ENCODE measurements at regions not wholly inside any gene's neighbourhood (a gene's known extent, or its start where the extent isn't known, plus 50 kb on each side); places are given as distances from the start of the nearest gene placed in this dataset.

DNA sequence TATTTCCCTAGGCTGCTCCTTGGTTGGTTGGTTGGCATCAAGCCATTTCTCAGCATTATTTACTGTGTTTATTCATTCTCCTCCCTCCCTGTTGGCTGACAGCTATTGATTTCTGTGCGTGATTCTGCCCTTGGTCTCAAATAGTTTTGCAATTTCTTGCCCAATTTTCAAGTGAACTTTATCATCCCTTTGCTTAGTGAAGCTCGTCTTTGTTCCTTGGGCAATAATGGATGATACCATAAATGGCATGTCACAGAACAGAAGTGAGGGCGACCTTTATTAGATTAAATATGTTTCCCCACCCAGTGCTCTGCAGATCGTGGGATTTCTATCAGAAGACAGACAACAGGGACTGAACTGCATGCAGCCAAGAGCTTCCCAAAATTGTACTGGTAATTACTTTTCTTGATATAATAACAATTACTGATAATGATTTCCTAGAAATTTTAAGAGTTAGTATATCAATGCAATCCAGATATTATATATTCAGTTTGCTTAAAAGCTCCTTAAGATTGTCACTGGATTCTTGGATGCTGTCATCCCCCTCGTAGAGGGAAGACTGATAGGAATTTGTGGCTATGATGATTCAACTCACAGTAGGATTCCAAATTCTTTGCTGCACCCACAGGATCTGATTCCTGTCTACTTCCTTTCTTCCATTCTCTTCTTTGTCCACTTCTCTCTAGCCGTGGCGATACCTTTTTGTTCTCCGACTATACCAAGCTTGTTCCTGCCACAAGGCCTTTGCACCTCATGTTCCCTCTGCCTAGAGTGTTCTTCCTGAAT, 122.1 kb upstream of the KAZN start:
- Histone ChIP-seq H3K4me2 (ENCODE audit: control insufficient read depth, extremely low read depth, insufficient read depth, low read depth, low read length) (no peak overlapping the region), H3K9me1 (ENCODE audit: control insufficient read depth, extremely low read depth, insufficient read depth, low read length) (no peaks in the 10 kb centered on the region), H2AFZ (ENCODE audit: control insufficient read depth, low read length) (peak overlapping the region; percentile 63), H3K4me3 (ENCODE audit: control insufficient read depth in 2 of 3, extremely low read depth in 1 of 3, insufficient read depth in 2 of 3, low read depth in 1 of 3, low read length in 3 of 3) (no peak overlapping the region), H3K27me3 (ENCODE audit: control insufficient read depth, extremely low read depth, insufficient read depth, low read length) (no peaks in the 10 kb centered on the region), H3K27ac (ENCODE audit: control insufficient read depth, insufficient read depth, low read length) (no peak overlapping the region), H3K4me1 (ENCODE audit: control insufficient read depth, extremely low read depth, insufficient read depth, low read length) (peaks cover 13% of the 10 kb centered on the region), H3K36me3 (ENCODE audit: control insufficient read depth in 2 of 2, extremely low read depth in 1 of 2, insufficient read depth in 2 of 2, low read length in 2 of 2) (no peaks in the 10 kb centered on the region), H4K20me1 (ENCODE audit: control insufficient read depth, extremely low read depth, insufficient read depth, low read length) (no peaks in the 10 kb centered on the region), H3K9me3 (ENCODE audit: control insufficient read depth, low read depth, low read length) (no peaks in the 10 kb centered on the region), H3K9ac (ENCODE audit: control insufficient read depth, extremely low read depth, insufficient read depth, low read length) (no peak overlapping the region), H3K79me2 (ENCODE audit: control insufficient read depth, insufficient read depth, low read length) (no peaks in the 10 kb centered on the region)
- DNase-seq (ENCODE audit: low read depth, low spot score) = no peak
- peak; percentile 51 for FAIRE-seq
- TF ChIP-seq, protein P1, sequence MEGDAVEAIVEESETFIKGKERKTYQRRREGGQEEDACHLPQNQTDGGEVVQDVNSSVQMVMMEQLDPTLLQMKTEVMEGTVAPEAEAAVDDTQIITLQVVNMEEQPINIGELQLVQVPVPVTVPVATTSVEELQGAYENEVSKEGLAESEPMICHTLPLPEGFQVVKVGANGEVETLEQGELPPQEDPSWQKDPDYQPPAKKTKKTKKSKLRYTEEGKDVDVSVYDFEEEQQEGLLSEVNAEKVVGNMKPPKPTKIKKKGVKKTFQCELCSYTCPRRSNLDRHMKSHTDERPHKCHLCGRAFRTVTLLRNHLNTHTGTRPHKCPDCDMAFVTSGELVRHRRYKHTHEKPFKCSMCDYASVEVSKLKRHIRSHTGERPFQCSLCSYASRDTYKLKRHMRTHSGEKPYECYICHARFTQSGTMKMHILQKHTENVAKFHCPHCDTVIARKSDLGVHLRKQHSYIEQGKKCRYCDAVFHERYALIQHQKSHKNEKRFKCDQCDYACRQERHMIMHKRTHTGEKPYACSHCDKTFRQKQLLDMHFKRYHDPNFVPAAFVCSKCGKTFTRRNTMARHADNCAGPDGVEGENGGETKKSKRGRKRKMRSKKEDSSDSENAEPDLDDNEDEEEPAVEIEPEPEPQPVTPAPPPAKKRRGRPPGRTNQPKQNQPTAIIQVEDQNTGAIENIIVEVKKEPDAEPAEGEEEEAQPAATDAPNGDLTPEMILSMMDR (optimal IDR thresholded peaks at IDR 0.05 in 1 of 3, IDR thresholded peaks at IDR 0.05 in 1 of 3, conservative IDR thresholded peaks at IDR 0.05 in 1 of 3; ENCODE audit: extremely low read depth in 1 of 3, insufficient read depth in 2 of 3, low read length in 3 of 3) = no peak
- no peak for TF ChIP-seq EZH2 (IDR thresholded peaks at IDR 0.05; ENCODE audit: low read length)
- dilution Hi-C loops (cut with MboI; ENCODE audit: extremely low pct_ligation_motif_present, low sequenced_read_pairs) = no loop called here

DNA sequence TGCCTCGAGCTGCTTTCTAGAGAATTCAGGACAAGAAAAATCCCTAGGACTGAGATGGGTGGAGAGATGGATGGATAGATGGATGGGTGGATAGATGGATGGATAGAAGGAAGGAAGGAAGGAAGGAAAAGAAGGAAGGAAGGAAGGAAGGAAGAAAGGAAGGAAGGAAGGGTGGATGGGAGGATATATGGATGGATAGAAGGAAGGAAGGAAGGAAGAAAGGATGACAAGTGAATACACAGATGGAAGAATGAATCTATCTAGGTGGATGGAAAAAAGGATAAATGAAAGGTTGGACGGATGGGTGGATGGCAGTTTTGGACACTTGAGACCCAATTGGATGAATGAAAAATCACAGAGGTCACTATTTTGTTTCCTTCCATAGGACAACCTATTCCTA, 120.4 kb upstream of the KAZN start:
- H2AFZ ChIP-seq (ENCODE audit: control insufficient read depth, low read length) = no peak overlapping the region
- H3K27ac ChIP-seq (ENCODE audit: control insufficient read depth, insufficient read depth, low read length) = no peak overlapping the region
- TF ChIP-seq, protein P1 (optimal IDR thresholded peaks at IDR 0.05 in 1 of 3, IDR thresholded peaks at IDR 0.05 in 1 of 3, conservative IDR thresholded peaks at IDR 0.05 in 1 of 3; ENCODE audit: extremely low read depth in 1 of 3, insufficient read depth in 2 of 3, low read length in 3 of 3) = no peak
- TF ChIP-seq EZH2 (IDR thresholded peaks at IDR 0.05; ENCODE audit: low read length) = no peak
- DNase-seq (ENCODE audit: low read depth, low spot score) (no peak), FAIRE-seq (no peak)
- H4K20me1 ChIP-seq (ENCODE audit: control insufficient read depth, extremely low read depth, insufficient read depth, low read length) = no peaks in the 10 kb centered on the region
- H3K9me3 ChIP-seq (ENCODE audit: control insufficient read depth, low read depth, low read length) = no peaks in the 10 kb centered on the region
- H3K27me3 ChIP-seq (ENCODE audit: control insufficient read depth, extremely low read depth, insufficient read depth, low read length) = no peaks in the 10 kb centered on the region
- no peaks in the 10 kb centered on the region for H3K36me3 ChIP-seq (ENCODE audit: control insufficient read depth in 2 of 2, extremely low read depth in 1 of 2, insufficient read depth in 2 of 2, low read length in 2 of 2)
- no peak overlapping the region for H3K4me3 ChIP-seq (ENCODE audit: control insufficient read depth in 2 of 3, extremely low read depth in 1 of 3, insufficient read depth in 2 of 3, low read depth in 1 of 3, low read length in 3 of 3)
- H3K79me2 ChIP-seq (ENCODE audit: control insufficient read depth, insufficient read depth, low read length) = no peaks in the 10 kb centered on the region
- H3K9me1 ChIP-seq (ENCODE audit: control insufficient read depth, extremely low read depth, insufficient read depth, low read length) = no peaks in the 10 kb centered on the region
- dilution Hi-C loops (cut with MboI; ENCODE audit: extremely low pct_ligation_motif_present, low sequenced_read_pairs) = no loop called here
- no peak overlapping the region for H3K4me2 ChIP-seq (ENCODE audit: control insufficient read depth, extremely low read depth, insufficient read depth, low read depth, low read length)
- no peak overlapping the region for H3K9ac ChIP-seq (ENCODE audit: control insufficient read depth, extremely low read depth, insufficient read depth, low read length)
- H3K4me1 ChIP-seq (ENCODE audit: control insufficient read depth, extremely low read depth, insufficient read depth, low read length) = peaks cover 13% of the 10 kb centered on the region
